ENCODE measurements at regions not wholly inside any gene's neighbourhood (a gene's known extent, or its start where the extent isn't known, plus 50 kb on each side); places are given as distances from the start of the nearest gene placed in this dataset.

DNA sequence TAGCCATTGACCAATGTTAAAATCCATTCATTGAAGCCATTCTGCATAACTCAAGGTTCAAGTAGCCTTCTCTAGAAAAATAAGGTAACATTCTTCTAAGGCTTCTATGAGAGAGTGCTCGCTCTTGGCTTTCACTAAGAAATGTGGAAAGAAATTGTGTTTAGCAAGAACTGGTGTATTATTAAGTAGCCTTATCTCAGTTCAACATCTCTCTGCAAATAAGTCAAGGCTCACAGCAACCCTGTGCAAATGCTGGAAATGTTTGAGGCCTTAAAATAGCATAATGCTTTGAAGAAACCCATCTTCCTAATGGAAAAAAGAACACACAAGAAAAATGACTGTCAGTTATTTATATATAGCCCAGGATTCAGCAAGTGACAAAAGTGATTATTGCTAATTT lies 254.1 kb upstream of the PROX1 start:
- no peak for TF ChIP-seq EZH2 (IDR thresholded peaks at IDR 0.05; ENCODE audit: borderline replicate concordance, insufficient read depth, low read depth, low read length, poor library complexity, severe bottlenecking)
- TF ChIP-seq, protein P1, sequence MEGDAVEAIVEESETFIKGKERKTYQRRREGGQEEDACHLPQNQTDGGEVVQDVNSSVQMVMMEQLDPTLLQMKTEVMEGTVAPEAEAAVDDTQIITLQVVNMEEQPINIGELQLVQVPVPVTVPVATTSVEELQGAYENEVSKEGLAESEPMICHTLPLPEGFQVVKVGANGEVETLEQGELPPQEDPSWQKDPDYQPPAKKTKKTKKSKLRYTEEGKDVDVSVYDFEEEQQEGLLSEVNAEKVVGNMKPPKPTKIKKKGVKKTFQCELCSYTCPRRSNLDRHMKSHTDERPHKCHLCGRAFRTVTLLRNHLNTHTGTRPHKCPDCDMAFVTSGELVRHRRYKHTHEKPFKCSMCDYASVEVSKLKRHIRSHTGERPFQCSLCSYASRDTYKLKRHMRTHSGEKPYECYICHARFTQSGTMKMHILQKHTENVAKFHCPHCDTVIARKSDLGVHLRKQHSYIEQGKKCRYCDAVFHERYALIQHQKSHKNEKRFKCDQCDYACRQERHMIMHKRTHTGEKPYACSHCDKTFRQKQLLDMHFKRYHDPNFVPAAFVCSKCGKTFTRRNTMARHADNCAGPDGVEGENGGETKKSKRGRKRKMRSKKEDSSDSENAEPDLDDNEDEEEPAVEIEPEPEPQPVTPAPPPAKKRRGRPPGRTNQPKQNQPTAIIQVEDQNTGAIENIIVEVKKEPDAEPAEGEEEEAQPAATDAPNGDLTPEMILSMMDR (IDR thresholded peaks at IDR 0.05) = no peak

Measured in B cell (primary cell).